Left kidney (tissue), 1 donor: ENCODE measurements at regions not wholly inside any gene's neighbourhood (a gene's known extent, or its start where the extent isn't known, plus 50 kb on each side); places are given as distances from the start of the nearest gene placed in this dataset.

ENCODE experiments used
- DNase-seq: peaks from one replicate; pipeline ENCODE4 v3.0.0-alpha.2; 2013

- no peak for DNase-seq
Measured at GRCh38 chr12:58586762-58587161, 333.5 kb downstream of the LRIG3 start.

DNA sequence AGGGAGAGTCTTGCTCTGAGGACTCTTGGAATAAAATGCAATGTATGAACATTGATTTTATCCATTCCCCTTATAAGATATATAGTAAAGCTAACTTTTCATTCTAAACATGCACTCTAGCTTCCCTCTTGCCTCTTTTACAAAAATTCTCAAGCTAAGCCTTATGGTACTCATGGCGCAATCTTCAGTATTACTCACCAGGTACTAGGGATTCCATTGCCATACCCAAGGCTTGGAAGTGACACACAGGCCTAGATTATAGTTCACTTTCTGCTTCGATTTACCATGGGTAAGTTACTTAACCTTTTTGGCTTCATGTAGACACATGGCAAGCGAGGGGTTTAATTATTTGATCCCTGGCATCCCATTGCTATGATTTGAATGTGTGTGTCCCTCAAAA is 331.5 kb downstream of the LRIG3 start:
- no peak for DNase-seq

DNA sequence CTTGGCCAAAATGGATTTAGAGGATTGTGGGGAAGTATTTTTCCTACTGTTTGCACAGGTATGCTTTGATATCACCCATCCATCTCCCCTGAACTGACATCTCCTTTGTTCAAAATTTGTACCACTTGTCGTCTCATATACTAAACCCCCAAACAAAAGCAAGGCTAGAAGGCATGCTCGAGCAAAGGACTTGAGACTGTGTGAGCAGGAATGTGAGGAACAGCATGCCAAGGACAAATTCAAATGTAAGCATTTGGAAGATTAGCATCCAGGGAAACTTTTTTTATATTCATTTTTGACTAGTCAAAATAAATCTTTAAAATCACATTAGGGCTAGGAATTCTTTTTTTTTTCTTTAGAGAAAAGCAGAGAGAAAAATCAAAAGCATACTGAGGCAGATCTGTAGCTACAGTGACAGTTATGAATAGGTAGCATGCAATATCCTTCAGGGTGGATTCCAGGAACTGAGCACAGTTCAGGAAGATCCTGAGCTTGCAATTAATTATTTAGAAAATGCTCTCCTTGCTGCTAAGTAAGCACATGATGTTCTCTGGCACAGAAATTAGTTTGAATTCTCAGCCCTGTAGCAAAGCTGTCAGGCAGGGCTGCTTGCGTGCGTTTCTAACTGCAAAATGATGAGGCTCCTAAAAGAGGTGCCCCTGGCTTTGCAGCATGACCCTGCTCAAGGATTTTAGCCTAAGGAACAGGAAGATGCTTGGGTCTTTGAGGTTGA is 327.7 kb downstream of the LRIG3 start:
- no peak for DNase-seq

DNA sequence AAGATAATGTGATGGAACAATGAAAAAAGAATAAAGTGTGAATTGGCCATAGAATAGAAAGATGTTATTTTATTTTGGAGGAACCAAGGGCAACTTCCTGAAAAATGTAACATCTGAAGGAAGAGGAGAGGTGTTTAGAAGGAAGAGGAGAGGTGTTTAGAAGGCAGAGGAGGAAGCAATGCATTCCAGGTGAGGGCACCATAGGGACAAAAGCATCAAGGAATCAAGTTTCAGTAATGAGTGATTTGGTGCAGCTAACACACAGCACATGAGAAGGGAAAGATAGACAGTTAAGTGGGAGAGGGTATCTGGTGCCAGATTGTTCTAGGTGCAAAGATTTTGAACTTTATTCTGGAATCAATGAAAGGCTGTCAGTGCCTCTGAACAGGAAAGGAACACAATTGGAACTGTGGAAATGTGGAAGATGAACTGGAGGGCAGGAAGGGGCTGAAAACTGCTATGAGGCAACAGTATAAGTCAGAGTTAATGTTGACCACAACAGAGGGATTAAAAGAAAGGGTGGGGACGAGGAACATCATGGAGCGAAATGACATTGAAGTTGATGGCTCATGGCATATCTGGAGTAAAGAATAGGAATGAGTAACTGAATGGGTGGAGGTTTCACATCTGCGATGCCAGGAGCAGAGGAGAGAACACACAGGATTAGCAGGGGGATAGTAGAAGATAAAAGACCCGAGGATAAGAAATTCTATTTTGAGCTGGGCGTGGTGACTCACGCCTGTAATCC is 326.6 kb downstream of the LRIG3 start:
- no peak for DNase-seq

DNA sequence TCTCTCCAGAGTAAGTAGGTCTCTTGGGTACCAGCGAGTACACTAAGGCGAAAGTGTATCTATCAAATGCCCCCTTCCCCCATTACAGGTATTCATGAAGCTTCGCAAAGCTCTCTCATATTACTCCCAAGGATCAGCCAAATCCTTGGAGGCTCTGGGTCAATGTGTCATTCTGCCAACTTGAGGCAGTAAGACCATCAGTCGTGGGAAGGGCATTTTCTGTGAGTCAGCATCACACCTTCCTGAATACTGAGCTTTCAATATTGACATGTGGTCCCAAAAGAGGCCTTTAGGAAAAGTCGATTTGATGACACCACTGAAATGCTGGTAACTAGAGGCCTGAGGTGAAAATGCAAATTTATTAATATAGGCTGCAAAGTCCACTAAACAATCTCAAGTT is 323.9 kb downstream of the LRIG3 start:
- DNase-seq, result no peak

- DNase-seq, result no peak
Measured at GRCh38 chr12:58601529-58601928, 318.8 kb downstream of the LRIG3 start.

DNA sequence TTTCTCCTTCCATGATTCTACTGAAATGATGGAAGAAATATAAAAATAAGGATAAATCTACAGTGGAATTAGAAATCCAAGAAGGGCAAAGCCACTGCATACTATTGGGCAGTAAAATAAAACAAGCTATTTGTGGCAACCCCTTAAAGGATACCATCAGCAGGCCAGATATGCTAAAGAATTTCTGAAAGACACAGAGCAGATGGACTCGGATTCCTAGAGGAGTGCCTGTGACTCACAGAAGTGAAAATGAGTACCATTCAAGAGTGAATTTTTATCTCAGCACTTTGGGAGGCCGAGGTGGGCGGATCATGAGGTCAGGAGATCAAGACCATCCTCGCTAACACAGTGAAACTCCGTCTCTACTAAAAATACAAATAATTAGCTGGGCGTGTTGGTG is 318.1 kb downstream of the LRIG3 start:
- DNase-seq, result no peak

DNA sequence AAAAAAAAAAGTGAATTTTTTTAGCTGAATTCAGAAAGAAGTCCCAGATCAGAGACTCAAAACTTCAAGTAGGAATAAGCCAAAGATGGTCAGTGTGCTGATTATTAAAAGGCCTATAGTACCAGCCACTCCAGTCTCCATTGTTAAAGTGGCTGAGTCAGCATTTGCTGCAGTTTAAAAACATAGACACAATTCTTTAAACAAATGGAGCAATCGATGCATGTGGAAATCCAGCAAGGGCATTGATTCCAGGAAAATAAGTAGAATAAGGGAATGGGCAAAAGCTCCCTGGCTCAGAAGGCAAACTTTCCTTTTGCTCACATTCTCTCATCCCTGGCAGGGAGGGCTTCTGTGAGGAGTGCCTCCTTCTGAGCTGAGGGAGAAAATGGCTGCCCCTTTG is 317.6 kb downstream of the LRIG3 start:
- no peak for DNase-seq

- no peak for DNase-seq
Measured at GRCh38 chr12:58607805-58608204, 312.5 kb downstream of the LRIG3 start.

GRCh38 chr12:58608711-58609110 is 311.6 kb downstream of the LRIG3 start:
- no peak for DNase-seq

GRCh38 chr12:58615047-58615446 is 305.3 kb downstream of the LRIG3 start:
- no peak for DNase-seq

DNA sequence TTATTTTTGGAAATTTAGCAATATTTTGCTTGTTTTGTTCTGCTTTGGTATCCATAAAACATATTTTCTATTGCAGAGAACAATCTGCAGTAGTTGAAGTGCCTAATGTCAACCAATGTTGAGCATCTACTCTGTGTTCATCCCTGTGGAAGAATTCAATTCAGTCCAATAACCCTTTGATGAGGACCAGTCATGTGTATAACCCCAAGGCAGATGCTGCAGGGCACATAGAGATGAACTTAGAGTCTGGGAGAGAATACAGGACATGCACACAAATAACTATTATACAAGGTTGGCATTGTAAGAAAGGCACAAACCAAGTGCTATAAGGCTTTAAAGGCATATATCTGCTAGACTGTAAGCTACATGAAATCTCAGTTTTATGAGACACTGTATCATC is 304.7 kb downstream of the LRIG3 start:
- no peak for DNase-seq

DNA sequence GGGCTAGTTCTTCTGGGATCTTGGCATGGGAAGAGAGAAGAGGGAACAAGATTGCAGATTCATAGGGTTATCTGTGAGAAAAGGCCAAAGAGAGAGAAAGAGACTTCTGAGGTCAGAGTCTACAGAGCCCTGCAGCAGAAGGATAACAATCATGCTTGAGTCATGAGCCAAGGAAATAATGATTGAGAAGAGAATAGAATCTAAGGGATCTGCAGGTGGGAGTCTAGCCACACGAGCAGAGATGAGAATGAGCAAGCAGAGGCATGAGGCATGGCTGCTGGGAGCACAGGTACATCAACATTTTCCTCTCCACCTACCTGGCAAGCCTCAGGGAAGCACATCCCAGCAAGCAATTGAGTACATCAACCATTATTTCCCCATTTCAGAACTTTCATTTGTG is 303.7 kb downstream of the LRIG3 start:
- DNase-seq, result no peak

GRCh38 chr12:58621126-58621525 is 299.2 kb downstream of the LRIG3 start:
- no peak for DNase-seq

- no peak for DNase-seq
Measured at GRCh38 chr12:58629376-58629775, 290.9 kb downstream of the LRIG3 start.

GRCh38 chr12:58633479-58633878 is 286.8 kb downstream of the LRIG3 start:
- DNase-seq, result no peak

GRCh38 chr12:58639318-58639934 is 280.9 kb downstream of the LRIG3 start:
- no peak for DNase-seq

- no peak for DNase-seq
Measured at GRCh38 chr12:58640314-58640713, 280.0 kb downstream of the LRIG3 start.

DNA sequence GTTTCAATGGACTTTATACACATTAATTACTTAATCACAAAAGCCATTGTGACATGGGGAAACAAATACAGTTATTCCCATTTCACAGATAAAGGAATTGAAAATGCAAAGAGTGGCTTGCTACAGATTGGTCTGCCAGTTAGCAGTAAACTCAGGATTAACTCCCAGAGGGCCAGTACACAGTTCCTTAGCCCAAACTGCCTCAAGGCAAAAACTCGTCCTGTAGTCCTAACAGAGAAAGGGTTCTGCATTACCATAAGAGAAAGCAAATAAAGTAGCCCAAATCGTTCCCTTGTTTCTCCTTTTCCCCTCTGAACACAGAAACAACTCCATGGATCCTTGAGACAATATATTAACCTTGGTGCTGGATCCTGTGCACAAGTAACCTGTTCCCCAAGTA is 274.4 kb downstream of the LRIG3 start:
- no peak for DNase-seq

- DNase-seq, result no peak
Measured at GRCh38 chr12:58647495-58647894, 272.8 kb downstream of the LRIG3 start.

DNA sequence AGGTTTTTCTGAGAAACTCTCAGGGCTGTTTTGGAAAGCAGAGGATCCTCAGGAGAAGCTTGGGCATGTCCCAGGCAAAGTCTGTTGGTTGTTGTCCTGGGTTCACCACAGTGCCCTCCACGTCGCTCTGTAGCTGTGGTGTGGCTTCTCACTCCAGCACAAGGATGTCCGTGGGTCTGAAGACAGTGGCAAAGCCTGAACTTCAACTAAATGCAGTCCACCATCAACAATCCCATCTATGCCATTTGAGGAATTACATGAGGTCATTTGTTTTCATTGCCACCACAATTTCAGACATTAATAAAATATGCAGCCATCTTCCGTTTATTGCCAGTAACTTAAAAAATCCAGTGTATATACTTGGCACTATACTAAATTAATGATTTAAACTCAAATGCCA is 272.1 kb downstream of the LRIG3 start:
- DNase-seq, result no peak

DNA sequence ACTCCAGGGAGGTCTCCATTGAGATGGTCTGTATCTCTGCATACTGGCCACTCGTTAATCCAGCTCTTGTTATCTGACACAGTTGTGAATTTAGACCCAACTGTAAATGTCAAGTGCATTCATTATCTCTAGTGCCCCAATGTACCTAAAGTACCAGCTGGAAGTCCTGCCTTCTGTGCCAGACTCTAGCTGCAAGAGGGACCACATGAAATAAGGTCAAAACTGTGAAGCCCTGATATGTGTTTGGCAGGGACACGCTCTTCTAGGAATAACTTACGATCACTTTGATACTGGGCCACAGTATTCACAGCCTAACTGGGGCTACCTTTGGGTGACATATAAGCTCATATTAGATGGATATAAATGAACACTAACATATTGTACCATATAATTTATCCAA is 268.5 kb downstream of the LRIG3 start:
- DNase-seq, result no peak

DNA sequence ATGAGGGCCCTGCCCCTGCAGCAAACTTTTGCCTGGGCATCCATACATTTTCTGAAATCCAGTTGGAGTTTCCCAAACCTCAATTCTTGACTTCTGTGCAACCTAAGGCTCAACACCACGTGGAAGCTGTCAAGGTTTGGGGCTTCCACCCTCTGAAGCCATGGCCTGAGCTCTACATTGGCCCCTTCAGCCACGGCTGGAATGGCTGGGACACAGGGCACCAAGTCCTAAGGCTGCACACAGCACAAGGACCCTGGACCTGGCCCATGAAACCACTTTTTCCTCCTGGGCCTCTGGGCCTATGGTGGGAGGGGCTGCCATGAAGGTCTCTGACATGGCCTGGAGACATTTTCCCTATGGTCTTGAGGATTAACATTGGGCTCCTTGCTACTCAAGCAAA is 266.3 kb downstream of the LRIG3 start:
- DNase-seq, result no peak

DNA sequence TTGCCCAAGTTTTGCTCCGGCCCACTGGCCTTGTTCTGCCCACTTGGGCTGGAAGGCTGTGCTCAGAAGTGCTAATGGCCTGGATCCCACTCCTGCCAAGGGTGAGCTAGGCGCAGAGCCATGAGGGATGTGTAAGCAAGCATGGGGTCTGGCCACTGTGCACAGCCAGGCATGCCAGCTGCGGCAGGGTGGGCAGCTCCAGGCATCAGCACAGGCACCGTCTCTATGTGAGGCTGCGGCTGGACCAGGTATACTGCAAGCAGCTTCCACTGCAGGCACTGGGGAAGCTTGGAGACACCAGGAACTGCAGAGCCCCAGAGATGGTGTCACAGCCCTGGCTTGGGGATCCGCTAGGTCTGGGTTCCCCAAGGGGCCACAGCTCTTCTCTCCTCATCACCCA is 264.9 kb downstream of the LRIG3 start:
- no peak for DNase-seq
